ENCODE measurements at regions not wholly inside any gene's neighbourhood (a gene's known extent, or its start where the extent isn't known, plus 50 kb on each side); places are given as distances from the start of the nearest gene placed in this dataset.

- no peak for TF ChIP-seq SMARCE1 (IDR thresholded peaks at IDR 0.05; ENCODE audit: borderline replicate concordance)
- no peak for TF ChIP-seq PHF8 (CRISPR knock-in tag; IDR thresholded peaks at IDR 0.05)
- TF ChIP-seq FOXM1 (CRISPR knock-in tag; IDR thresholded peaks at IDR 0.05) = no peak
- TF ChIP-seq MAZ (IDR thresholded peaks at IDR 0.05; ENCODE audit: borderline replicate concordance, low read depth, low read length) = no peak
- TF ChIP-seq MAZ (CRISPR knock-in tag; IDR thresholded peaks at IDR 0.05; ENCODE audit: low read depth) = no peak
- no peak for TF ChIP-seq EZH2 (conservative IDR thresholded peaks at IDR 0.05; ENCODE audit: low read depth, low read length)
Measured at GRCh38 chr3:77800893-77801292, 761.0 kb downstream of the ROBO2 start.
